Erythroblast (primary cell): ENCODE measurements at regions not wholly inside any gene's neighbourhood (a gene's known extent, or its start where the extent isn't known, plus 50 kb on each side); places are given as distances from the start of the nearest gene placed in this dataset.

Experiments used
- GATA1 ChIP-seq: IDR thresholded peaks from 2 replicates; pipeline ENCODE4 v1.6.1; 2011; ENCODE audit warnings: low read depth, mild to moderate bottlenecking, control low read depth, low read length, moderate library complexity
- POLR2A ChIP-seq: IDR thresholded peaks from 2 replicates; pipeline ENCODE4 v1.6.1; 2011; ENCODE audit warnings: mild to moderate bottlenecking, low read length

- no peak for TF ChIP-seq POLR2A
- no peak for TF ChIP-seq GATA1
Observed at GRCh38 chr6:2582268-2582667, 168.5 kb downstream of the MYLK4 start.
